GM23338 (cell line): ENCODE measurements at regions not wholly inside any gene's neighbourhood (a gene's known extent, or its start where the extent isn't known, plus 50 kb on each side); places are given as distances from the start of the nearest gene placed in this dataset.

Experiments
- ATAC-seq: fragments of 200-7000 bp; cut with Tn5 transposase; 3 replicates; pipeline ENCODE4 v1.9.1; 2020
- DNase-seq: peaks from one replicate; pipeline ENCODE4 v3.0.0-alpha.2; 2015; ENCODE audit warnings: low spot score
- H2AFZ ChIP-seq: fragments of 200-600 bp; sonication (generic); 2 replicates; pipeline ENCODE4 v1.8.0; 2016; ENCODE audit warnings: antibody characterized with exemption, mild to moderate bottlenecking, moderate library complexity
- H3F3A ChIP-seq: fragments of 200-600 bp; sonication (generic); replicated peaks from 2 replicates; pipeline ENCODE4 v1.8.0; 2017; ENCODE audit warnings: antibody characterized with exemption, mixed run types, low read depth
- H3K27ac ChIP-seq: fragments of 200-600 bp; sonication (generic); 2 replicates; pipeline ENCODE4 v1.6.1; 2016; ENCODE audit warnings: low read depth
- H3K27me3 ChIP-seq: fragments of 200-600 bp; sonication (generic); 2 replicates; pipeline ENCODE4 v1.8.0; 2016; ENCODE audit warnings: mild to moderate bottlenecking, mixed run types, moderate library complexity; ENCODE audit not compliant: insufficient read depth
- H3K36me3 ChIP-seq: fragments of 200-600 bp; sonication (generic); 2 replicates; pipeline ENCODE4 v1.8.0; 2016; ENCODE audit warnings: mild to moderate bottlenecking; ENCODE audit not compliant: insufficient read depth
- H3K4me1 ChIP-seq: fragments of 200-600 bp; sonication (generic); 2 replicates; pipeline ENCODE4 v1.8.0; 2016; ENCODE audit warnings: mild to moderate bottlenecking, moderate library complexity; ENCODE audit not compliant: insufficient read depth
- H3K4me2 ChIP-seq: fragments of 200-600 bp; sonication (generic); 2 replicates; pipeline ENCODE4 v1.7.1; 2017; ENCODE audit warnings: mixed run types
- H3K4me3 ChIP-seq: fragments of 200-600 bp; sonication (generic); 2 replicates; pipeline ENCODE4 v1.6.1; 2016; ENCODE audit warnings: mixed run types
- H3K79me2 ChIP-seq: fragments of 200-600 bp; sonication (generic); replicated peaks from 2 replicates; pipeline ENCODE4 v1.8.0; 2017; ENCODE audit warnings: mild to moderate bottlenecking; ENCODE audit not compliant: insufficient read depth
- H3K9me2 ChIP-seq: fragments of 200-600 bp; sonication (generic); 2 replicates; pipeline ENCODE4 v1.8.0; 2017; ENCODE audit not compliant: insufficient read depth
- H4K20me1 ChIP-seq: fragments of 200-600 bp; sonication (generic); replicated peaks from 2 replicates; pipeline ENCODE4 v1.8.0; 2017; ENCODE audit warnings: mild to moderate bottlenecking; ENCODE audit not compliant: insufficient read depth
- H3K27ac Mint-ChIP-seq: 2 replicates; pipeline ENCODE4 v1.8.0; 2020; ENCODE audit warnings: inconsistent platforms, mild to moderate bottlenecking, moderate library complexity, mixed read lengths
- H3K27me3 Mint-ChIP-seq: 3 replicates; pipeline ENCODE4 v1.8.0; 2022; ENCODE audit warnings: low read depth, mild to moderate bottlenecking, moderate library complexity, mixed read lengths, inconsistent platforms; ENCODE audit not compliant: insufficient read depth, poor library complexity
- H3K36me3 Mint-ChIP-seq: 3 replicates; pipeline ENCODE4 v1.8.0; 2021; ENCODE audit warnings: low read depth, mild to moderate bottlenecking, inconsistent platforms, moderate library complexity, mixed read lengths
- H3K4me1 Mint-ChIP-seq: 3 replicates; pipeline ENCODE4 v1.8.0; 2020; ENCODE audit warnings: mild to moderate bottlenecking, inconsistent platforms, mixed read lengths
- H3K4me3 Mint-ChIP-seq: 3 replicates; pipeline ENCODE4 v1.8.0; 2021; ENCODE audit warnings: moderate library complexity, mild to moderate bottlenecking, inconsistent platforms, mixed read lengths
- H3K9me3 Mint-ChIP-seq: 3 replicates; pipeline ENCODE4 v1.8.0; 2020; ENCODE audit warnings: moderate library complexity, mild to moderate bottlenecking, inconsistent platforms, mixed read lengths
- CREB1 ChIP-seq: fragments of 250-450 bp; sonication (Bioruptor Pico); IDR thresholded peaks from 2 replicates; pipeline ENCODE4 v1.5.0; 2020; ENCODE audit warnings: low read depth, mild to moderate bottlenecking, moderate library complexity
- EZH2 ChIP-seq: fragments of 200-600 bp; sonication (generic); IDR thresholded peaks from one replicate; pipeline ENCODE4 v1.8.0; 2017; ENCODE audit warnings: antibody characterized with exemption, mild to moderate bottlenecking, low read depth; ENCODE audit not compliant: unreplicated experiment
- EZH2phosphoT487 ChIP-seq: fragments of 200-600 bp; sonication (generic); IDR thresholded peaks from one replicate; pipeline ENCODE4 v1.8.1; 2018; ENCODE audit warnings: antibody characterized with exemption; ENCODE audit not compliant: unreplicated experiment
- JUNB ChIP-seq: IDR thresholded peaks from one replicate; pipeline ENCODE4 v1.6.1; 2016; ENCODE audit warnings: antibody characterized with exemption; ENCODE audit not compliant: unreplicated experiment
- NANOG ChIP-seq: IDR thresholded peaks from 2 replicates; pipeline ENCODE4 v1.6.1; 2016; ENCODE audit warnings: antibody characterized with exemption, borderline replicate concordance
- POLR2AphosphoS5 ChIP-seq: IDR thresholded peaks from 2 replicates; pipeline ENCODE4 v1.6.1; 2016; ENCODE audit warnings: antibody characterized with exemption, low read depth
- STAT1 ChIP-seq: IDR thresholded peaks from one replicate; pipeline ENCODE4 v1.6.1; 2016; ENCODE audit warnings: antibody characterized with exemption; ENCODE audit not compliant: unreplicated experiment
- ZNF114 ChIP-seq: fragments of 250-450 bp; sonication (Bioruptor Pico); IDR thresholded peaks from 2 replicates; pipeline ENCODE4 v1.5.0; 2020; ENCODE audit warnings: mild to moderate bottlenecking, moderate library complexity
- ZNF331 ChIP-seq: fragments of 250-450 bp; sonication (Bioruptor Pico); IDR thresholded peaks from 2 replicates; pipeline ENCODE4 v1.5.0; 2020; ENCODE audit warnings: low read depth, mild to moderate bottlenecking, moderate library complexity
- TF ChIP-seq, protein P1 (sequence below), 2 experiments: fragments of 200-600 bp in 1 of 2; sonication (generic) in 1 of 2; conservative IDR thresholded peaks; 2 replicates each; pipeline versions ENCODE4 v1.5.1 to v1.6.1; 2016 to 2017; ENCODE audit warnings: antibody characterized with exemption in 2 of 2, low read depth in 2 of 2, mild to moderate bottlenecking in 2 of 2, moderate library complexity in 1 of 2
- TF ChIP-seq, protein P2 (sequence below): IDR thresholded peaks from 2 replicates; pipeline ENCODE4 v1.6.1; 2016; ENCODE audit warnings: antibody characterized with exemption
- TF ChIP-seq, protein P3 (sequence below): fragments of 250-450 bp; sonication (Bioruptor Pico); IDR thresholded peaks from 2 replicates; pipeline ENCODE4 v1.5.0; 2020; ENCODE audit warnings: mild to moderate bottlenecking, moderate library complexity

DNA sequence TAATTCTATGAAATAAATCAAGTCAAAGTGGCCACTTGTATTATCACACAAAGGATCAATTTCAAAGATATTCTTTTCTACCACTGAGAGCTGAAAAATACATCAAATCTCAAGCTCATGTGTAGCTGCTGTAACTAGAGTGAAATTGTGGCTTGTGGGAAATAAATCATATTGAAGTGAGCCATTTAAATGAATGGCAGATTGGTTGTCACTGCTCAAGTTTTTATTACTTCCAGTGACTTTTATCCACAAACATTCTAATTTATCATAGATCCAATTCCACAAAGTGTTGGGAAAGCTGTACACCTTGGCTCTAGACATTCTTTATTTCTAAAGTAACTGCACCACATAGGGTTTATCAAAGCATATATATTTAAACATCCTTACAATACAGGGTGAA, 285.4 kb downstream of the CNTN3 start (continued):
- no peak for TF ChIP-seq ZNF331 (CRISPR knock-in tag)
- TF ChIP-seq CREB1 (CRISPR knock-in tag), result no peak
- TF ChIP-seq EZH2, result no peak
- TF ChIP-seq, protein P1, sequence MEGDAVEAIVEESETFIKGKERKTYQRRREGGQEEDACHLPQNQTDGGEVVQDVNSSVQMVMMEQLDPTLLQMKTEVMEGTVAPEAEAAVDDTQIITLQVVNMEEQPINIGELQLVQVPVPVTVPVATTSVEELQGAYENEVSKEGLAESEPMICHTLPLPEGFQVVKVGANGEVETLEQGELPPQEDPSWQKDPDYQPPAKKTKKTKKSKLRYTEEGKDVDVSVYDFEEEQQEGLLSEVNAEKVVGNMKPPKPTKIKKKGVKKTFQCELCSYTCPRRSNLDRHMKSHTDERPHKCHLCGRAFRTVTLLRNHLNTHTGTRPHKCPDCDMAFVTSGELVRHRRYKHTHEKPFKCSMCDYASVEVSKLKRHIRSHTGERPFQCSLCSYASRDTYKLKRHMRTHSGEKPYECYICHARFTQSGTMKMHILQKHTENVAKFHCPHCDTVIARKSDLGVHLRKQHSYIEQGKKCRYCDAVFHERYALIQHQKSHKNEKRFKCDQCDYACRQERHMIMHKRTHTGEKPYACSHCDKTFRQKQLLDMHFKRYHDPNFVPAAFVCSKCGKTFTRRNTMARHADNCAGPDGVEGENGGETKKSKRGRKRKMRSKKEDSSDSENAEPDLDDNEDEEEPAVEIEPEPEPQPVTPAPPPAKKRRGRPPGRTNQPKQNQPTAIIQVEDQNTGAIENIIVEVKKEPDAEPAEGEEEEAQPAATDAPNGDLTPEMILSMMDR (conservative IDR thresholded peaks at IDR 0.05; ENCODE audit: low read depth in 2 of 2), result no peak
- TF ChIP-seq ZNF114 (CRISPR knock-in tag), result no peak
- TF ChIP-seq, protein P2, sequence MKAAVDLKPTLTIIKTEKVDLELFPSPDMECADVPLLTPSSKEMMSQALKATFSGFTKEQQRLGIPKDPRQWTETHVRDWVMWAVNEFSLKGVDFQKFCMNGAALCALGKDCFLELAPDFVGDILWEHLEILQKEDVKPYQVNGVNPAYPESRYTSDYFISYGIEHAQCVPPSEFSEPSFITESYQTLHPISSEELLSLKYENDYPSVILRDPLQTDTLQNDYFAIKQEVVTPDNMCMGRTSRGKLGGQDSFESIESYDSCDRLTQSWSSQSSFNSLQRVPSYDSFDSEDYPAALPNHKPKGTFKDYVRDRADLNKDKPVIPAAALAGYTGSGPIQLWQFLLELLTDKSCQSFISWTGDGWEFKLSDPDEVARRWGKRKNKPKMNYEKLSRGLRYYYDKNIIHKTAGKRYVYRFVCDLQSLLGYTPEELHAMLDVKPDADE, result no peak
- no peak for TF ChIP-seq JUNB

DNA sequence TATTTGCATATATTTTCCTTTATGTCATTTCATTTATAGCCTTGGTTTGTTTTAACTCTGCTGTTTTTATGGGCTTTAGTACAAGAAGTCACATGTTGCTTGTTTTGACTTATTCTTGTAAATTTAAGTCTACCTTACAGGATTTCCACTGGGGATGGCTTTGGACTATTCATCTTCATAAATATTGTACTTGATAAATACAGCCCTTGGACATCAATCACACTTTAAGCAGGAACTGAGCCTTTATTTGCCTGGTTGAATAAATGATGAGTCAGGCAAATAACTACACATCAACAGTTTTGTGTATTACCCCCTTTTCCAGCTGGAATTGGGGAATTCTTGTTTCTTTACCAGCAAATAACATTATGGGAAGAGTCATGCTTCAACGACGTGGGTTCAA, 286.0 kb downstream of the CNTN3 start:
- Mint-ChIP-seq H3K36me3 (no peaks in the 10 kb centered on the region), H3K9me3 (no peaks in the 10 kb centered on the region), H3K27ac (no peak overlapping the region), H3K27me3 (no peaks in the 10 kb centered on the region), H3K4me3 (no peak overlapping the region), H3K4me1 (no peaks in the 10 kb centered on the region)
- H2AFZ ChIP-seq, result no peak overlapping the region
- no peak overlapping the region for H3K27ac ChIP-seq
- no peak overlapping the region for H3K4me2 ChIP-seq
- H3K4me3 ChIP-seq, result no peak overlapping the region
- no peaks in the 10 kb centered on the region for H3F3A ChIP-seq
- H4K20me1 ChIP-seq, result no peaks in the 10 kb centered on the region
- ATAC-seq (no peak), DNase-seq (no peak)
- no peaks in the 10 kb centered on the region for H3K36me3 ChIP-seq
- H3K79me2 ChIP-seq, result no peaks in the 10 kb centered on the region
- H3K4me1 ChIP-seq, result no peaks in the 10 kb centered on the region
- H3K27me3 ChIP-seq, result no peaks in the 10 kb centered on the region
- H3K9me2 ChIP-seq, result no peaks in the 10 kb centered on the region
- no peak for TF ChIP-seq NANOG
- no peak for TF ChIP-seq POLR2AphosphoS5
- TF ChIP-seq EZH2phosphoT487, result no peak
- TF ChIP-seq ZNF331 (CRISPR knock-in tag), result no peak
- TF ChIP-seq STAT1, result no peak
- TF ChIP-seq, protein P2, result no peak
- no peak for TF ChIP-seq ZNF114 (CRISPR knock-in tag)
- TF ChIP-seq CREB1 (CRISPR knock-in tag), result no peak
- TF ChIP-seq, protein P1 (conservative IDR thresholded peaks at IDR 0.05; ENCODE audit: low read depth in 2 of 2), result no peak
- TF ChIP-seq, protein P3, sequence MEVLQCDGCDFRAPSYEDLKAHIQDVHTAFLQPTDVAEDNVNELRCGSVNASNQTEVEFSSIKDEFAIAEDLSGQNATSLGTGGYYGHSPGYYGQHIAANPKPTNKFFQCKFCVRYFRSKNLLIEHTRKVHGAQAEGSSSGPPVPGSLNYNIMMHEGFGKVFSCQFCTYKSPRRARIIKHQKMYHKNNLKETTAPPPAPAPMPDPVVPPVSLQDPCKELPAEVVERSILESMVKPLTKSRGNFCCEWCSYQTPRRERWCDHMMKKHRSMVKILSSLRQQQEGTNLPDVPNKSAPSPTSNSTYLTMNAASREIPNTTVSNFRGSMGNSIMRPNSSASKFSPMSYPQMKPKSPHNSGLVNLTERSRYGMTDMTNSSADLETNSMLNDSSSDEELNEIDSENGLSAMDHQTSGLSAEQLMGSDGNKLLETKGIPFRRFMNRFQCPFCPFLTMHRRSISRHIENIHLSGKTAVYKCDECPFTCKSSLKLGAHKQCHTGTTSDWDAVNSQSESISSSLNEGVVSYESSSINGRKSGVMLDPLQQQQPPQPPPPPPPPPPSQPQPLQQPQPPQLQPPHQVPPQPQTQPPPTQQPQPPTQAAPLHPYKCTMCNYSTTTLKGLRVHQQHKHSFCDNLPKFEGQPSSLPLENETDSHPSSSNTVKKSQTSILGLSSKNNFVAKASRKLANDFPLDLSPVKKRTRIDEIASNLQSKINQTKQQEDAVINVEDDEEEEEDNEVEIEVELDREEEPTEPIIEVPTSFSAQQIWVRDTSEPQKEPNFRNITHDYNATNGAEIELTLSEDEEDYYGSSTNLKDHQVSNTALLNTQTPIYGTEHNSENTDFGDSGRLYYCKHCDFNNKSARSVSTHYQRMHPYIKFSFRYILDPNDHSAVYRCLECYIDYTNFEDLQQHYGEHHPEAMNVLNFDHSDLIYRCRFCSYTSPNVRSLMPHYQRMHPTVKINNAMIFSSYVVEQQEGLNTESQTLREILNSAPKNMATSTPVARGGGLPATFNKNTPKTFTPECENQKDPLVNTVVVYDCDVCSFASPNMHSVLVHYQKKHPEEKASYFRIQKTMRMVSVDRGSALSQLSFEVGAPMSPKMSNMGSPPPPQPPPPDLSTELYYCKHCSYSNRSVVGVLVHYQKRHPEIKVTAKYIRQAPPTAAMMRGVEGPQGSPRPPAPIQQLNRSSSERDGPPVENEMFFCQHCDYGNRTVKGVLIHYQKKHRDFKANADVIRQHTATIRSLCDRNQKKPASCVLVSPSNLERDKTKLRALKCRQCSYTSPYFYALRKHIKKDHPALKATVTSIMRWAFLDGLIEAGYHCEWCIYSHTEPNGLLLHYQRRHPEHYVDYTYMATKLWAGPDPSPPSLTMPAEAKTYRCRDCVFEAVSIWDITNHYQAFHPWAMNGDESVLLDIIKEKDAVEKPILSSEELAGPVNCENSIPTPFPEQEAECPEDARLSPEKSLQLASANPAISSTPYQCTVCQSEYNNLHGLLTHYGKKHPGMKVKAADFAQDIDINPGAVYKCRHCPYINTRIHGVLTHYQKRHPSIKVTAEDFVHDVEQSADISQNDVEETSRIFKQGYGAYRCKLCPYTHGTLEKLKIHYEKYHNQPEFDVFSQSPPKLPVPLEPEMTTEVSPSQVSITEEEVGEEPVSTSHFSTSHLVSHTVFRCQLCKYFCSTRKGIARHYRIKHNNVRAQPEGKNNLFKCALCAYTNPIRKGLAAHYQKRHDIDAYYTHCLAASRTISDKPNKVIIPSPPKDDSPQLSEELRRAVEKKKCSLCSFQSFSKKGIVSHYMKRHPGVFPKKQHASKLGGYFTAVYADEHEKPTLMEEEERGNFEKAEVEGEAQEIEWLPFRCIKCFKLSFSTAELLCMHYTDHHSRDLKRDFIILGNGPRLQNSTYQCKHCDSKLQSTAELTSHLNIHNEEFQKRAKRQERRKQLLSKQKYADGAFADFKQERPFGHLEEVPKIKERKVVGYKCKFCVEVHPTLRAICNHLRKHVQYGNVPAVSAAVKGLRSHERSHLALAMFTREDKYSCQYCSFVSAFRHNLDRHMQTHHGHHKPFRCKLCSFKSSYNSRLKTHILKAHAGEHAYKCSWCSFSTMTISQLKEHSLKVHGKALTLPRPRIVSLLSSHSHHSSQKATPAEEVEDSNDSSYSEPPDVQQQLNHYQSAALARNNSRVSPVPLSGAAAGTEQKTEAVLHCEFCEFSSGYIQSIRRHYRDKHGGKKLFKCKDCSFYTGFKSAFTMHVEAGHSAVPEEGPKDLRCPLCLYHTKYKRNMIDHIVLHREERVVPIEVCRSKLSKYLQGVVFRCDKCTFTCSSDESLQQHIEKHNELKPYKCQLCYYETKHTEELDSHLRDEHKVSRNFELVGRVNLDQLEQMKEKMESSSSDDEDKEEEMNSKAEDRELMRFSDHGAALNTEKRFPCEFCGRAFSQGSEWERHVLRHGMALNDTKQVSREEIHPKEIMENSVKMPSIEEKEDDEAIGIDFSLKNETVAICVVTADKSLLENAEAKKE, result no peak
